Transverse colon (tissue), 4 donors: ENCODE measurements at regions not wholly inside any gene's neighbourhood (a gene's known extent, or its start where the extent isn't known, plus 50 kb on each side); places are given as distances from the start of the nearest gene placed in this dataset.

Experiments used
- DNase-seq: peaks from one replicate; pipeline ENCODE4 v3.0.0-alpha.2; 2019
- H3K27ac ChIP-seq, 4 donors: fragments of 200-600 bp; sonication (generic); 2 replicates each; pipeline ENCODE4 v1.5.1; 2016 to 2018; ENCODE audit warnings: inconsistent platforms in 4 of 4
- H3K27me3 ChIP-seq: fragments of 200-600 bp; sonication (generic); 2 replicates; pipeline ENCODE4 v1.5.1; 2017; ENCODE audit warnings: inconsistent platforms
- H3K36me3 ChIP-seq, 4 donors: fragments of 200-600 bp; sonication (generic); 2 replicates each; pipeline ENCODE4 v1.5.1; 2017 to 2019; ENCODE audit warnings: inconsistent platforms in 4 of 4
- H3K4me1 ChIP-seq, 4 donors: fragments of 200-600 bp; sonication (generic); 2 replicates each; pipeline ENCODE4 v1.5.1; 2017 to 2020; ENCODE audit warnings: inconsistent platforms in 4 of 4
- H3K4me3 ChIP-seq, 4 donors: fragments of 200-600 bp; sonication (generic); 1 replicate in 1 of 4; 2 replicates in 3 of 4; pipeline versions ENCODE4 v1.5.1 to v1.6.1; 2017 to 2019; ENCODE audit warnings: inconsistent platforms in 4 of 4
- H3K9me3 ChIP-seq, 2 donors: fragments of 200-600 bp; sonication (generic); 2 replicates each; pipeline ENCODE4 v1.5.1; 2017 to 2019; ENCODE audit warnings: inconsistent platforms in 2 of 2
- CTCF ChIP-seq, 5 experiments: fragments of 200-600 bp in 3 of 5; fragments of 450-650 bp in 2 of 5; sonication (generic) in 3 of 5; IDR thresholded peaks; 1 replicate in 2 of 5; 2 replicates in 3 of 5; pipeline ENCODE4 v1.5.1; 2016 to 2017; ENCODE audit warnings: antibody characterized with exemption in 5 of 5, inconsistent platforms in 3 of 5, mild to moderate bottlenecking in 2 of 5, moderate library complexity in 1 of 5
- EP300 ChIP-seq: sonication (generic); formaldehyde crosslinking; IDR thresholded peaks from one replicate; pipeline ENCODE4 v1.6.1; 2017; ENCODE audit warnings: antibody characterized with exemption, low read depth
- POLR2A ChIP-seq: fragments of 450-650 bp; IDR thresholded peaks from one replicate; pipeline ENCODE4 v1.6.1; 2016; ENCODE audit warnings: antibody characterized with exemption, mild to moderate bottlenecking, moderate library complexity
- POLR2AphosphoS5 ChIP-seq, 3 donors: sonication (generic); formaldehyde crosslinking; IDR thresholded peaks; one replicate each; pipeline ENCODE4 v1.6.1; 2016; ENCODE audit warnings: antibody characterized with exemption in 3 of 3
- WGBS, 2 donors: methylation state at CpG; one replicate each; pipeline ENCODE4 v1.1.5; 2018; ENCODE audit warnings: low coverage in 1 of 2; 5-methylcytosine and 5-hydroxymethylcytosine counted together
- in situ Hi-C, 4 donors: fragments of 200-750 bp; cut with MboI; loops; one replicate each; pipeline versions ENCODE4 v1.15.0 to v1.15.1; 2017; ENCODE audit warnings: low sequenced_read_pairs in 3 of 4, low pct_ligation_motif_present in 1 of 4, low pct_unique_long_range_greater_than_20kb in 1 of 4
- intact Hi-C: fragments of 100-400 bp; cut with DNase I; formaldehyde crosslinking; loops from one replicate; pipeline ENCODE4 v1.15.1; 2023; ENCODE audit warnings: low total_unique reads

- intact Hi-C loops (no loop called here), in situ Hi-C loops (no loop called here)
- Histone ChIP-seq H3K4me1 (no peaks in the 10 kb centered on the region), H3K27ac (no peak overlapping the region), H3K4me3 (no peak overlapping the region), H3K27me3 (no peaks in the 10 kb centered on the region), H3K36me3 (no peaks in the 10 kb centered on the region), H3K9me3 (no peaks in the 10 kb centered on the region)
- no peak for TF ChIP-seq POLR2AphosphoS5 (IDR thresholded peaks at IDR 0.05)
- TF ChIP-seq EP300, result no peak
- no peak for TF ChIP-seq POLR2A
- no peak for TF ChIP-seq CTCF (IDR thresholded peaks at IDR 0.05)
- 55 to 64% methylated on average over 7 of the region's 7 CpGs for WGBS, 2 donors
- DNase-seq, result no peak
Measured at GRCh38 chr7:33661430-33662160, 243.7 kb upstream of the BMPER start.

- TF ChIP-seq POLR2A (no peak), CTCF (IDR thresholded peaks at IDR 0.05) (no peak), POLR2AphosphoS5 (IDR thresholded peaks at IDR 0.05) (no peak), EP300 (no peak)
- intact Hi-C loops (no loop called here), in situ Hi-C loops (no loop called here)
Measured at GRCh38 chr7:33666531-33666930, 238.8 kb upstream of the BMPER start.

GRCh38 chr7:33667196-33667595 is 238.1 kb upstream of the BMPER start:
- Histone ChIP-seq H3K36me3 (no peaks in the 10 kb centered on the region), H3K4me1 (peaks cover 0 to 9% (median 0%) of the 10 kb centered on the region in 4 donors), H3K27me3 (no peaks in the 10 kb centered on the region), H3K27ac (no peak overlapping the region), H3K4me3 (no peak overlapping the region), H3K9me3 (no peaks in the 10 kb centered on the region)
- in situ Hi-C loops, result no loop called here
- no peak for DNase-seq
- intact Hi-C loops, result no loop called here
- TF ChIP-seq POLR2A, result no peak
- TF ChIP-seq CTCF (IDR thresholded peaks at IDR 0.05), result no peak
- no peak for TF ChIP-seq POLR2AphosphoS5 (IDR thresholded peaks at IDR 0.05)
- TF ChIP-seq EP300, result no peak

More at GRCh38 chr7:33666531-33666930, 238.8 kb upstream of the BMPER start:
- Histone ChIP-seq H3K9me3 (no peaks in the 10 kb centered on the region), H3K4me3 (no peak overlapping the region), H3K4me1 (peaks cover 0 to 9% (median 0%) of the 10 kb centered on the region in 4 donors), H3K27ac (no peak overlapping the region), H3K36me3 (no peaks in the 10 kb centered on the region), H3K27me3 (no peaks in the 10 kb centered on the region)
- DNase-seq, result no peak

- in situ Hi-C loops, result no loop called here
- 29 to 45% methylated on average over 5 of the region's 5 CpGs for WGBS, 2 donors
- Histone ChIP-seq H3K36me3 (no peaks in the 10 kb centered on the region), H3K9me3 (no peaks in the 10 kb centered on the region), H3K4me3 (no peak overlapping the region), H3K27ac (no peak overlapping the region), H3K4me1 (peaks cover 0 to 9% (median 0%) of the 10 kb centered on the region in 4 donors), H3K27me3 (no peaks in the 10 kb centered on the region)
- TF ChIP-seq EP300, result no peak
- TF ChIP-seq CTCF (IDR thresholded peaks at IDR 0.05), result no peak
- TF ChIP-seq POLR2AphosphoS5 (IDR thresholded peaks at IDR 0.05), result no peak
- no peak for TF ChIP-seq POLR2A
- no peak for DNase-seq
- intact Hi-C loops, result no loop called here
Measured at GRCh38 chr7:33669251-33669670, 236.1 kb upstream of the BMPER start.
